Caco-2 (cell line): ENCODE measurements at regions not wholly inside any gene's neighbourhood (a gene's known extent, or its start where the extent isn't known, plus 50 kb on each side); places are given as distances from the start of the nearest gene placed in this dataset.
"Not testable (repeated sequence)": the region's sequence is repeated elsewhere in the genome, so short reads cannot be mapped to it uniquely, and the experiment has no call there.

Experiments used
- BruUV-seq: library from RNA; stranded (reverse); fragments of 400-500 nt; replicated peaks from 2 replicates; lab custom pipeline; 2021; lab: Mats Ljungman, UMichigan
- CTCF ChIA-PET: fragments of 300-600 bp; sonication (Branson Sonifier 250); formaldehyde crosslinking; loops from one replicate; lab custom pipeline; 2022; ENCODE audit warnings: antibody characterized with exemption; lab: Charles Lee
- POLR2A ChIA-PET: fragments of 300-600 bp; sonication (Branson Sonifier 250); formaldehyde crosslinking; loops from one replicate; lab custom pipeline; 2022; ENCODE audit warnings: antibody characterized with exemption; lab: Charles Lee
- DNase-seq, 2 experiments: peaks; one replicate each; pipeline versions ENCODE4 v3.0.0 to v3.0.0-alpha.2; 2020 to 2022
- H3K27me3 ChIP-seq: replicated peaks from 2 replicates; pipeline ENCODE4 v1.6.0; 2011; ENCODE audit warnings: low read length; ENCODE audit not compliant: control insufficient read depth, insufficient read depth
- H3K36me3 ChIP-seq: 2 replicates; pipeline ENCODE4 v1.5.1; 2011; ENCODE audit warnings: low read length; ENCODE audit not compliant: control insufficient read depth, insufficient read depth
- H3K4me1 ChIP-seq: fragments of 250-450 bp; sonication (Bioruptor Pico); 2 replicates; pipeline ENCODE4 v1.5.1; 2020; ENCODE audit warnings: mild to moderate bottlenecking
- H3K4me3 ChIP-seq: 2 replicates; pipeline ENCODE4 v1.5.1; 2011; ENCODE audit warnings: low read depth, mild to moderate bottlenecking, control low read depth, low read length
- H3K9me3 ChIP-seq: fragments of 250-450 bp; sonication (Bioruptor Pico); 2 replicates; pipeline ENCODE4 v1.5.1; 2020; ENCODE audit warnings: mild to moderate bottlenecking, moderate library complexity
- H3K27ac Mint-ChIP-seq: one replicate; pipeline ENCODE4 v1.8.0; 2022; ENCODE audit warnings: mixed read lengths; ENCODE audit not compliant: unreplicated experiment
- H3K27me3 Mint-ChIP-seq: one replicate; pipeline ENCODE4 v1.8.0; 2022; ENCODE audit warnings: mixed read lengths; ENCODE audit not compliant: insufficient read depth, unreplicated experiment
- H3K36me3 Mint-ChIP-seq: one replicate; pipeline ENCODE4 v1.8.0; 2022; ENCODE audit warnings: mild to moderate bottlenecking, mixed read lengths; ENCODE audit not compliant: insufficient read depth, unreplicated experiment
- H3K4me1 Mint-ChIP-seq: one replicate; pipeline ENCODE4 v1.8.0; 2022; ENCODE audit warnings: low read depth, mixed read lengths; ENCODE audit not compliant: unreplicated experiment
- H3K4me3 Mint-ChIP-seq: one replicate; pipeline ENCODE4 v1.8.0; 2022; ENCODE audit warnings: mild to moderate bottlenecking, moderate library complexity, mixed read lengths; ENCODE audit not compliant: unreplicated experiment
- H3K9me3 Mint-ChIP-seq: one replicate; pipeline ENCODE4 v1.8.0; 2022; ENCODE audit warnings: mixed read lengths; ENCODE audit not compliant: unreplicated experiment
- intact Hi-C: fragments of 100-400 bp; cut with micrococcal nuclease; formaldehyde crosslinking; loops from one replicate; pipeline ENCODE4 v1.10.0; 2022; ENCODE audit not compliant: unreplicated experiment
- TF ChIP-seq, protein P1 (sequence below), 2 experiments: fragments of 200-600 bp in 1 of 2; IDR thresholded peaks; 1 replicate in 1 of 2; 2 replicates in 1 of 2; pipeline versions ENCODE4 v1.5.1 to v1.8.0; 2011 to 2022; ENCODE audit warnings: antibody characterized with exemption in 1 of 2, control low read depth in 1 of 2, inconsistent platforms in 1 of 2, low read depth in 1 of 2, low read length in 1 of 2, mild to moderate bottlenecking in 1 of 2, moderate library complexity in 1 of 2; ENCODE audit not compliant: insufficient read depth in 1 of 2, severe bottlenecking in 1 of 2, unreplicated experiment in 1 of 2

DNA sequence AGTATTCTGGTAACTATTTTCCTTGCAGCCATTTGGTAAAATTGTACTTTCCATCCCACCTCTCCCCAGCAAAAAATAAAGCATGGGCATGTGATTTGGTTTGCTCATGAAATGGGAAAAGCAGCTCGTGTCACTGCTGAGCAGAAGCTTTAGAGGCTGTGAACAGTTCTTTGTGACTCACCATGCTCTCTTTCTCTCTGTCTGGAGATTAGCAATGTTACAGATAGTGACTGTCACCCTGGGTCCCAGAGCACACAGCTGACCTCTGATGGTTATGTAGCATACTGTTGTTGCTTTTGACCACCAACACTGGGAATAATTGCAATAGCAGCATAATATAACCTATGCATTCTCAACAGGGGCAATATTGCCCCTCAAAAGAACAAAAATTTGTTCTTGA lies 70.6 kb downstream of the RGS2 start:
- intact Hi-C loops, result loop anchor here (1.0 kb wide), 1 partner anchor 71 kb away; no protein-coding TSS in a partner anchor
- no TSS peak for BruUV-seq

DNA sequence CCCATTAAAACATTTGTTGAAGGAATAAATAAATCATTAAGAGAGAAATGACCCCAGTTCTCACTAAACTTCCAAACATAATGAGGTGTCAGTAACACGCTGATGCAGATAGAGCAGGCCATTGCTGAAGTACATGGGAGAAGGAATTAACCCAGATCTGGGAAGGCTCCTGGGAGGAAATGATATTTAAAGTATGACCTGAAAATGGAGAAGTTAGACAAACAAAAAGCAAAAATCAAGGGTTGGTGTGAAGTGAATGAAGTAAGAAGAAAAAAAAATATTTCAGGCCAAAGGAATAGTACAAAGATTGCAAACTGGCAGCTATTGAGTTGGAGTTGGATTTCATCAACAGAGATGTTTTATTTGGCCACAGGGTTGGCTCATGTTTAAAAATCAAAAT lies 71.4 kb downstream of the RGS2 start:
- TF ChIP-seq, protein P1, sequence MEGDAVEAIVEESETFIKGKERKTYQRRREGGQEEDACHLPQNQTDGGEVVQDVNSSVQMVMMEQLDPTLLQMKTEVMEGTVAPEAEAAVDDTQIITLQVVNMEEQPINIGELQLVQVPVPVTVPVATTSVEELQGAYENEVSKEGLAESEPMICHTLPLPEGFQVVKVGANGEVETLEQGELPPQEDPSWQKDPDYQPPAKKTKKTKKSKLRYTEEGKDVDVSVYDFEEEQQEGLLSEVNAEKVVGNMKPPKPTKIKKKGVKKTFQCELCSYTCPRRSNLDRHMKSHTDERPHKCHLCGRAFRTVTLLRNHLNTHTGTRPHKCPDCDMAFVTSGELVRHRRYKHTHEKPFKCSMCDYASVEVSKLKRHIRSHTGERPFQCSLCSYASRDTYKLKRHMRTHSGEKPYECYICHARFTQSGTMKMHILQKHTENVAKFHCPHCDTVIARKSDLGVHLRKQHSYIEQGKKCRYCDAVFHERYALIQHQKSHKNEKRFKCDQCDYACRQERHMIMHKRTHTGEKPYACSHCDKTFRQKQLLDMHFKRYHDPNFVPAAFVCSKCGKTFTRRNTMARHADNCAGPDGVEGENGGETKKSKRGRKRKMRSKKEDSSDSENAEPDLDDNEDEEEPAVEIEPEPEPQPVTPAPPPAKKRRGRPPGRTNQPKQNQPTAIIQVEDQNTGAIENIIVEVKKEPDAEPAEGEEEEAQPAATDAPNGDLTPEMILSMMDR (IDR thresholded peaks at IDR 0.05; ENCODE audit: insufficient read depth in 1 of 2, low read depth in 1 of 2, low read length in 1 of 2, severe bottlenecking in 1 of 2, unreplicated experiment in 1 of 2), result no peak
- no peaks in the 10 kb centered on the region for H3K27me3 Mint-ChIP-seq
- POLR2A ChIA-PET, result no interaction called here

More for the DNA sequence above, 70.6 kb downstream of the RGS2 start:
- Histone ChIP-seq H3K9me3 (no peaks in the 10 kb centered on the region), H3K4me1 (no peaks in the 10 kb centered on the region; the same call in 1 of the 2 replicates), H3K4me3 (no peak overlapping the region), H3K36me3 (no peaks in the 10 kb centered on the region), H3K27me3 (no peaks in the 10 kb centered on the region)
- H3K27me3 Mint-ChIP-seq, result no peaks in the 10 kb centered on the region
- no peak overlapping the region for H3K4me3 Mint-ChIP-seq
- TF ChIP-seq, protein P1 (IDR thresholded peaks at IDR 0.05; ENCODE audit: insufficient read depth in 1 of 2, low read depth in 1 of 2, low read length in 1 of 2, severe bottlenecking in 1 of 2, unreplicated experiment in 1 of 2), result peak in 1 of 2 experiments; percentile 27
- H3K9me3 Mint-ChIP-seq, result no peaks in the 10 kb centered on the region
- H3K36me3 Mint-ChIP-seq, result peaks cover 5% of the 10 kb centered on the region
- ChIA-PET CTCF (no interaction called here), POLR2A (interaction anchor here (0.7 kb wide), 1 partner anchor 34 kb away, joined by 3 read pairs; no protein-coding TSS in a partner anchor)
- DNase-seq, result peak in 1 of 2 experiments; percentile 9
- H3K4me1 Mint-ChIP-seq, result no peaks in the 10 kb centered on the region
- H3K27ac Mint-ChIP-seq, result no peak overlapping the region

DNA sequence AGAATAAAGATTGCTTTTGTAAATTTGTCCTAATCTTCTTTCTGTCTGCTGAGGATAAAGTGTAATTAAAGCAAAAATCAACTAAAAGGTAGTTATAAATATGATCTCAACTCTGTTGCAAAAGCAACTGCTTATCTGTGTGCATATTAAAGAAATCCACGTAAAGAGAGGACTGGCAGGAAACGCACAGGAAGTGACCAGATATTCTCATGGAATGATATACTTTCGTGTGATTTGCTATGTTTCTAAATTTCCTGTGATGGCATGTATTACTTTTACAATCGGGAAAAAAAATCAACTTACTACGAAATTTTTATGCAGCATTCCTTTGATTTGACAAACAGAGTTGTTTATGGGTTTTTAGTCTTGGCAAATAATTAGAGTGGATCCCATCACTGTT lies 75.4 kb downstream of the RGS2 start:
- Histone ChIP-seq H3K36me3 (no peaks in the 10 kb centered on the region), H3K4me3 (no peak overlapping the region), H3K9me3 (no peaks in the 10 kb centered on the region), H3K27me3 (no peaks in the 10 kb centered on the region), H3K4me1 (no peaks in the 10 kb centered on the region)
- peaks cover 5% of the 10 kb centered on the region for H3K36me3 Mint-ChIP-seq
- ChIA-PET POLR2A (no interaction called here), CTCF (no interaction called here)
- no TSS peak for BruUV-seq
- H3K27ac Mint-ChIP-seq, result no peak overlapping the region
- H3K9me3 Mint-ChIP-seq, result no peaks in the 10 kb centered on the region
- H3K4me1 Mint-ChIP-seq, result no peaks in the 10 kb centered on the region
- no peaks in the 10 kb centered on the region for H3K27me3 Mint-ChIP-seq
- intact Hi-C loops, result no loop called here
- DNase-seq, result no peak
- H3K4me3 Mint-ChIP-seq, result no peak overlapping the region
- TF ChIP-seq, protein P1 (IDR thresholded peaks at IDR 0.05; ENCODE audit: insufficient read depth in 1 of 2, low read depth in 1 of 2, low read length in 1 of 2, severe bottlenecking in 1 of 2, unreplicated experiment in 1 of 2), result no peak

More for the DNA sequence above, 71.4 kb downstream of the RGS2 start:
- H3K4me1 ChIP-seq, result no peaks in the 10 kb centered on the region; the same call in 1 of the 2 replicates
- H3K27me3 ChIP-seq, result no peaks in the 10 kb centered on the region
- Mint-ChIP-seq H3K4me3 (no peak overlapping the region), H3K4me1 (no peaks in the 10 kb centered on the region), H3K36me3 (peaks cover 5% of the 10 kb centered on the region), H3K9me3 (no peaks in the 10 kb centered on the region), H3K27ac (no peak overlapping the region)
- no peak overlapping the region for H3K4me3 ChIP-seq
- H3K9me3 ChIP-seq, result no peaks in the 10 kb centered on the region
- H3K36me3 ChIP-seq, result no peaks in the 10 kb centered on the region
- no TSS peak for BruUV-seq
- CTCF ChIA-PET, result no interaction called here
- intact Hi-C loops, result no loop called here
- no peak for DNase-seq

DNA sequence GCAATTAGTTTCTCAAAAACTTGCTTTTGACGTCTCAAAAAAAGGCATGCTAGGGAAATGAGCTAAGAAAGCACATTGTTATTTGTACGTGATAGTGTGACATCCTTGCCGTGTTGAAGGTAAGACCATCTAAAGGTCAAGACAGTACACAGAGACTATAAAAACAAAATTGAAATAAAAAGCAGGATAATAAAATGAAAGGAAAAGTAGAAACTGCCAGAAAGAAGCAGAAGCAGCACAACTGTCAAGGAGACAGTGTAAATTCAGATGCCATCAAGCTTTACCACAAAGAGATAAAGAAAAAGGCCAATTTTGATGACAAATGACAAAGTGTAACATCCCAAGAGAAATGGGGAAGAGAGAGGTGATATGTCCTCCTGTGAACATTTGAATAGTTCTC lies 76.5 kb downstream of the RGS2 start:
- H3K9me3 ChIP-seq, intact Hi-C loops, H3K4me3 ChIP-seq, H3K4me3 Mint-ChIP-seq, H3K36me3 Mint-ChIP-seq, CTCF ChIA-PET, H3K36me3 ChIP-seq, H3K9me3 Mint-ChIP-seq, DNase-seq, H3K4me1 Mint-ChIP-seq, BruUV-seq, H3K27me3 ChIP-seq, POLR2A ChIA-PET, H3K27ac Mint-ChIP-seq, H3K27me3 Mint-ChIP-seq, H3K4me1 ChIP-seq: not testable (repeated sequence)
